ENCODE measurements at regions not wholly inside any gene's neighbourhood (a gene's known extent, or its start where the extent isn't known, plus 50 kb on each side); places are given as distances from the start of the nearest gene placed in this dataset.

DNA sequence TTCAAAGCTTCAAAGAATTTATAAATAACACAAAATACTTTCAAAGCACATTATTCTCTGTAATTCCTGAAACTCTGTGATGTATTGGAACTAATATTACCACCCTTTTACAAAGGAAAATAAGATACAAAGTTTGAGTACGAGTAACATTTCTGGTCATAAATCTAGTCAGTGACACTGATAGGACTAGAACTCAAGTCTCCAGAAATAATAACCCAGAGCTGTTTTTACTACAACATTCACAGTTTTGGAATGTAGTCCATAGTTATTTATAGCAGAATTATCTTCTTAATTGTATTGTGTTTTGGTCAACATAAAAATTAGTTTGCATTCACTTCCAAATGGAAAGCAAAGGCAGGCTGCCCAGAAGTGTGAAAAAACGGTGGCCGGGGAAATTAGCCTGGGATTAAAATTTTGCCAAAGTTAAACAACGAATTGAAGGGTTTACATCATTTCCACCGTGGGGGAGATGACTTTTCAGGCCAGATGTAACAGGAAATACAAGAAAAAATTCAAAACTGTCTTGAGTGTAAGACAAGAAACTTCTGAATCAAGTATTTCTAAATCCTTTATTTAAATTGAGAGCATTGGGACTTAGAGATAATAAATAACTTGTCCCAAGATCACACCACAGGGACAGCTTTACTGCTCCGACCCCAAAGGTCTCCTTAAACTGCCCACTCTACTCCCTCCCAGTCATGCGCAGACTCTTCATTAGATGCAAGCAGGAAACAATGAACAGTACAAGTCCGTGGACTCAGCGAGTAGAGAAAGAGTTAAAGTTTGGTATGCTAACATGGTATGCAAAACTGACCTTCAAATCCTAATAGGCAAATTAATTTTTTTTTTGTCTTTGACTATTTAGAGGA lies 74.3 kb upstream of the VGLL4 start (continued):
- TF ChIP-seq RXRA (IDR thresholded peaks at IDR 0.05; ENCODE audit: insufficient read depth, low read depth, low read length) = no peak
